Lower leg skin (tissue), 3 donors: ENCODE measurements at regions not wholly inside any gene's neighbourhood (a gene's known extent, or its start where the extent isn't known, plus 50 kb on each side); places are given as distances from the start of the nearest gene placed in this dataset.

ENCODE experiments used
- POLR2A ChIP-seq, 2 donors: fragments of 450-650 bp; IDR thresholded peaks; one replicate each; pipeline ENCODE4 v1.6.1; 2016 to 2017; ENCODE audit warnings: antibody characterized with exemption in 2 of 2, mild to moderate bottlenecking in 1 of 2, moderate library complexity in 1 of 2
- TF ChIP-seq, protein P1 (sequence below), 3 donors: fragments of 450-650 bp; IDR thresholded peaks; one replicate each; pipeline ENCODE4 v1.5.1; 2016; ENCODE audit warnings: antibody characterized with exemption in 3 of 3, mild to moderate bottlenecking in 3 of 3, moderate library complexity in 2 of 3

DNA sequence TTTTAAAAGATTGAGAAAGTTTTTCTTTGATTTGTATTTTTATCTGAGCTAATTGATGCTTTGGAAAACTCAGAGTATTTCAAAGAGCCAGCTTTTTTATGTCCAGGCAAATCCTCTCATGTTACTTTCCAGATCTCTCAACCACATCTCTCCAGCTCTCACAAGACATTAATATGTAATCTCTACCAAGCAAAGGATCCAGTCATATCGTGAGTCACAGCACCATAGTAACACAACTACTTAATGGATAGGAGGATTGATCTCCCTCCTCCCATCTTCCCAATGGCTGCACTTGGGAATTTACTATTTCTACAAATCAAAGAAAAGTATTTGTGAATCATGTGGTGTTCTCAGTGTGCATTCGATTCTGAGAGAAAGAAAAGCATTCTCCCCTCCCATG lies 63.3 kb downstream of the POU4F1 start:
- TF ChIP-seq, protein P1, sequence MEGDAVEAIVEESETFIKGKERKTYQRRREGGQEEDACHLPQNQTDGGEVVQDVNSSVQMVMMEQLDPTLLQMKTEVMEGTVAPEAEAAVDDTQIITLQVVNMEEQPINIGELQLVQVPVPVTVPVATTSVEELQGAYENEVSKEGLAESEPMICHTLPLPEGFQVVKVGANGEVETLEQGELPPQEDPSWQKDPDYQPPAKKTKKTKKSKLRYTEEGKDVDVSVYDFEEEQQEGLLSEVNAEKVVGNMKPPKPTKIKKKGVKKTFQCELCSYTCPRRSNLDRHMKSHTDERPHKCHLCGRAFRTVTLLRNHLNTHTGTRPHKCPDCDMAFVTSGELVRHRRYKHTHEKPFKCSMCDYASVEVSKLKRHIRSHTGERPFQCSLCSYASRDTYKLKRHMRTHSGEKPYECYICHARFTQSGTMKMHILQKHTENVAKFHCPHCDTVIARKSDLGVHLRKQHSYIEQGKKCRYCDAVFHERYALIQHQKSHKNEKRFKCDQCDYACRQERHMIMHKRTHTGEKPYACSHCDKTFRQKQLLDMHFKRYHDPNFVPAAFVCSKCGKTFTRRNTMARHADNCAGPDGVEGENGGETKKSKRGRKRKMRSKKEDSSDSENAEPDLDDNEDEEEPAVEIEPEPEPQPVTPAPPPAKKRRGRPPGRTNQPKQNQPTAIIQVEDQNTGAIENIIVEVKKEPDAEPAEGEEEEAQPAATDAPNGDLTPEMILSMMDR (IDR thresholded peaks at IDR 0.05): no peak
- TF ChIP-seq POLR2A (IDR thresholded peaks at IDR 0.05): no peak
